ENCODE measurements at regions not wholly inside any gene's neighbourhood (a gene's known extent, or its start where the extent isn't known, plus 50 kb on each side); places are given as distances from the start of the nearest gene placed in this dataset.
"Not testable (repeated sequence)": the region's sequence is repeated elsewhere in the genome, so short reads cannot be mapped to it uniquely, and the experiment has no call there.

DNA sequence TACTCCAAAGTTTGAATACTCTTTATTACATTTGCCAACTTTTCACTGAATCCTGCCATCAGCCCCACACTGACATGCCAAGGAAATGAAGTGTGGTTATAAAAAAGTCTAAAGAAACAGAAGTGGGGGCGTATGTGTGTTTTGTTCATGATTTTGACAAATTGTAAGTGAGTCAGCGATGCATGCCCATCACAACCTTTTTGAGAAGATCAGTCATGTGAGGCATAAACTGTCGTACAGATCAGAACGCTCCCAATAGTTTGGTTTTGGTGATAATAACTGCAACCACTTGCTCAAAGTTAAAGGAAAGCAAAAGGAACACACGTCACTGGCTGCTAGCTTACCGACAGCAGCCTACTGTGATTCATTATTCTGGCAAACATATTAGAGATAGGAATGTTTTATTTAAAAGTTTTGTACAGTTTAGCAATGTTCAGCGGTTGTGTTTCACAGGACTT, 95.6 kb downstream of the RGS2 start:
- Histone ChIP-seq H3K36me3 (ENCODE audit: control insufficient read depth, insufficient read depth, low read length) (no peaks in the 10 kb centered on the region), H3K4me3 (ENCODE audit: low read length) (no peak overlapping the region), H3K9me3 (ENCODE audit: control insufficient read depth, insufficient read depth, low read length) (no peaks in the 10 kb centered on the region), H3K27me3 (ENCODE audit: control insufficient read depth, insufficient read depth, low read length) (no peaks in the 10 kb centered on the region), H3K27ac (ENCODE audit: low read length) (no peak overlapping the region), H3K4me1 (ENCODE audit: control insufficient read depth, insufficient read depth, low read length) (no peaks in the 10 kb centered on the region)
- 100% methylated on average over 1 of the region's 7 CpGs for WGBS (ENCODE audit: insufficient coverage, insufficient read length)
- no peak for DNase-seq (ENCODE audit: low read depth, low spot score)

- H3K36me3 ChIP-seq (ENCODE audit: control insufficient read depth, insufficient read depth, low read length) = no peaks in the 10 kb centered on the region
- no peak overlapping the region for H3K27ac ChIP-seq (ENCODE audit: low read length)
- H3K4me1 ChIP-seq (ENCODE audit: control insufficient read depth, insufficient read depth, low read length) = no peaks in the 10 kb centered on the region
Measured at GRCh38 chr1:192905049-192905448, 96.2 kb downstream of the RGS2 start.

GRCh38 chr1:192906334-192906733, 97.5 kb downstream of the RGS2 start:
- Histone ChIP-seq H3K9me3 (ENCODE audit: control insufficient read depth, insufficient read depth, low read length) (no peaks in the 10 kb centered on the region), H3K4me3 (ENCODE audit: low read length) (no peak overlapping the region), H3K36me3 (ENCODE audit: control insufficient read depth, insufficient read depth, low read length) (no peaks in the 10 kb centered on the region), H3K4me1 (ENCODE audit: control insufficient read depth, insufficient read depth, low read length) (no peaks in the 10 kb centered on the region), H3K27ac (ENCODE audit: low read length) (no peak overlapping the region), H3K27me3 (ENCODE audit: control insufficient read depth, insufficient read depth, low read length) (no peaks in the 10 kb centered on the region)
- no peak for DNase-seq (ENCODE audit: low read depth, low spot score)
- WGBS (ENCODE audit: insufficient coverage, insufficient read length) = no CpG with 5 or more reads among the region's 3 CpGs

More at GRCh38 chr1:192905049-192905448, 96.2 kb downstream of the RGS2 start:
- Histone ChIP-seq H3K4me3 (ENCODE audit: low read length) (no peak overlapping the region), H3K9me3 (ENCODE audit: control insufficient read depth, insufficient read depth, low read length) (no peaks in the 10 kb centered on the region), H3K27me3 (ENCODE audit: control insufficient read depth, insufficient read depth, low read length) (no peaks in the 10 kb centered on the region)
- no peak for DNase-seq (ENCODE audit: low read depth, low spot score)

DNA sequence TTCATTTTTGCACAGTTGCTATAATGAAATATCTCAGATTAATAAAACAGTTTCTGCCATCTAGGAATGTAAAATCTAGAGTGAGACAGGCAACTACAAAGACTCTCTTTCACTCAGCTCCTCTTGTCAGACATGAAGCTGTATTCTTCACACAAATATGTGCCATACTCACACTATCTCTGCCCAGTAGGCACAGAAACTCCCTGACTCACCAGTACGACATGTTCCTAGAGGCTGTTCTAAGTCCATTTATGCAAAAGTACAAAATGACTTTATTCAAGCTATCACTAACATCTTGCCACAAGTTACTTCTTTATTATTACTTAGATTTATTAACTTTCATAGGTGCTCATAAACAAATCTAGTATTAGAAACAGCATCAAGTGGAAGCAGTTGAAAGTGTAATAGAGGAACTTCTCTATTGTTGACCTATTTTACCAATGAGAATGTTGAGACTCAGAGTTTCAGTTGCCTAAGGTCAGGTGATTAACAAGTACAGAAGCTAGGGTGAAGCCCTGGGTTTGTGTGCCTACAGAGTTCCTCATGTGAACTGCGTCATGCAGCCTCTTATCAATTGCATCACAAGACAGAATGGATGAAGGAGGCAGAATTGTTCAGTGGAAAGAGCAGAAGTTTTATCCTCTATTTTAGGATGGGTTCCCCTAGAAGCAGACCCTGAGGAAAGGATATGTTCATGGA, 98.9 kb downstream of the RGS2 start:
- H3K4me1 ChIP-seq (ENCODE audit: control insufficient read depth, insufficient read depth, low read length) = no peaks in the 10 kb centered on the region
- DNase-seq (ENCODE audit: low read depth, low spot score) = no peak
- no peaks in the 10 kb centered on the region for H3K27me3 ChIP-seq (ENCODE audit: control insufficient read depth, insufficient read depth, low read length)
- no peak overlapping the region for H3K4me3 ChIP-seq (ENCODE audit: low read length)
- no peaks in the 10 kb centered on the region for H3K9me3 ChIP-seq (ENCODE audit: control insufficient read depth, insufficient read depth, low read length)
- WGBS (ENCODE audit: insufficient coverage, insufficient read length) = no CpG with 5 or more reads among the region's 2 CpGs
- H3K36me3 ChIP-seq (ENCODE audit: control insufficient read depth, insufficient read depth, low read length) = no peaks in the 10 kb centered on the region
- H3K27ac ChIP-seq (ENCODE audit: low read length) = no peak overlapping the region

- H3K27me3 ChIP-seq (ENCODE audit: control insufficient read depth, insufficient read depth, low read length); H3K27ac ChIP-seq (ENCODE audit: low read length); DNase-seq (ENCODE audit: low read depth, low spot score); H3K36me3 ChIP-seq (ENCODE audit: control insufficient read depth, insufficient read depth, low read length); H3K4me3 ChIP-seq (ENCODE audit: low read length); H3K9me3 ChIP-seq (ENCODE audit: control insufficient read depth, insufficient read depth, low read length); H3K4me1 ChIP-seq (ENCODE audit: control insufficient read depth, insufficient read depth, low read length): not testable (repeated sequence)
- WGBS (ENCODE audit: insufficient coverage, insufficient read length) = no CpG with 5 or more reads among the region's 18 CpGs
Measured at GRCh38 chr1:192911896-192912656, 103.2 kb downstream of the RGS2 start.

- Histone ChIP-seq H3K4me3 (ENCODE audit: low read length) (no peak overlapping the region), H3K9me3 (ENCODE audit: control insufficient read depth, insufficient read depth, low read length) (no peaks in the 10 kb centered on the region), H3K27ac (ENCODE audit: low read length) (no peak overlapping the region), H3K27me3 (ENCODE audit: control insufficient read depth, insufficient read depth, low read length) (no peaks in the 10 kb centered on the region), H3K36me3 (ENCODE audit: control insufficient read depth, insufficient read depth, low read length) (no peaks in the 10 kb centered on the region), H3K4me1 (ENCODE audit: control insufficient read depth, insufficient read depth, low read length) (no peaks in the 10 kb centered on the region)
- WGBS (ENCODE audit: insufficient coverage, insufficient read length) = no CpG with 5 or more reads among the region's 3 CpGs
- DNase-seq (ENCODE audit: low read depth, low spot score) = no peak
Measured at GRCh38 chr1:192913683-192914082, 104.8 kb downstream of the RGS2 start.

DNA sequence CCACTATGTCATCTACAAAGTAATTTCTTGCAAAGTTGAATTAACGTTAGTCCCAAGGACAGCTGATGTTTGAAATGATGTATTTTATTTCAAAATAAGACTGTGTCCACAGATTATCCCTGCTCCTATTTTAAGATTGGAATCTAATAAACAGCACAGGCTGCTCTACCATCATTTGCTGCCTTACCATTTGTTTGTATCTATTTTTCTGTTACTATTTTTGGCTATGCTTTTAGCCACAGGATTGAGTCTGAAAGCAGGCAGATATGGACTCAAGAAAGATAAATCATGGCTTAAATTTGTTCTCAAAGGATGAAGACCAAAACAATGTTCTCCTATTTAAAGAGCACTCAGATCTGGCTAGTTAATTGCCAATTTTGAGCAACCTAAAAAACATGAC, 105.3 kb downstream of the RGS2 start:
- H3K9me3 ChIP-seq (ENCODE audit: control insufficient read depth, insufficient read depth, low read length) = no peaks in the 10 kb centered on the region
- DNase-seq (ENCODE audit: low read depth, low spot score) = no peak
- H3K27me3 ChIP-seq (ENCODE audit: control insufficient read depth, insufficient read depth, low read length) = no peaks in the 10 kb centered on the region
- H3K36me3 ChIP-seq (ENCODE audit: control insufficient read depth, insufficient read depth, low read length) = no peaks in the 10 kb centered on the region
- H3K4me1 ChIP-seq (ENCODE audit: control insufficient read depth, insufficient read depth, low read length) = no peaks in the 10 kb centered on the region
- WGBS (ENCODE audit: insufficient coverage, insufficient read length) = no CpG with 5 or more reads among the region's 1 CpG
- H3K27ac ChIP-seq (ENCODE audit: low read length) = no peak overlapping the region
- H3K4me3 ChIP-seq (ENCODE audit: low read length) = no peak overlapping the region

DNA sequence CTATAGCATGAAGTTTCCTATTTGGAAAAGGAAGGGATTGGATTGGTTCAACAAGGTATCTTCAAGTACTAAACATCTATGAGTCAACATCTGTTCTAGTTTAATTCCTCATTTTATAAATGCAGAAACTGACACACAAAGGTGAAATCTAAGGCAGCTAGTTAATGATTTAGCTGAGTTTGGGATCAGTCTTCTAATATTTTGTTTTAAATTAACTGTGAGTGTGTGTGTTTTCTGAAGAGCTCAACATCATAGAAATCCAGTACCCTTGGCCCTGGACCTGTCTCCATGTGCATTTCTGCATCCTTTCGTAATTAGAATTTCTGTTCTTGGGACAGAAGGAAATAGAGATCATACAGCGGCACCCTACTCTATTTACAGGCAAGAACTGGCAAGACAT, 105.9 kb downstream of the RGS2 start:
- no peak overlapping the region for H3K4me3 ChIP-seq (ENCODE audit: low read length)
- no peaks in the 10 kb centered on the region for H3K27me3 ChIP-seq (ENCODE audit: control insufficient read depth, insufficient read depth, low read length)
- no peaks in the 10 kb centered on the region for H3K9me3 ChIP-seq (ENCODE audit: control insufficient read depth, insufficient read depth, low read length)
- no peaks in the 10 kb centered on the region for H3K36me3 ChIP-seq (ENCODE audit: control insufficient read depth, insufficient read depth, low read length)
- H3K27ac ChIP-seq (ENCODE audit: low read length) = no peak overlapping the region
- no CpG with 5 or more reads among the region's 2 CpGs for WGBS (ENCODE audit: insufficient coverage, insufficient read length)
- DNase-seq (ENCODE audit: low read depth, low spot score) = no peak
- H3K4me1 ChIP-seq (ENCODE audit: control insufficient read depth, insufficient read depth, low read length) = no peaks in the 10 kb centered on the region

DNA sequence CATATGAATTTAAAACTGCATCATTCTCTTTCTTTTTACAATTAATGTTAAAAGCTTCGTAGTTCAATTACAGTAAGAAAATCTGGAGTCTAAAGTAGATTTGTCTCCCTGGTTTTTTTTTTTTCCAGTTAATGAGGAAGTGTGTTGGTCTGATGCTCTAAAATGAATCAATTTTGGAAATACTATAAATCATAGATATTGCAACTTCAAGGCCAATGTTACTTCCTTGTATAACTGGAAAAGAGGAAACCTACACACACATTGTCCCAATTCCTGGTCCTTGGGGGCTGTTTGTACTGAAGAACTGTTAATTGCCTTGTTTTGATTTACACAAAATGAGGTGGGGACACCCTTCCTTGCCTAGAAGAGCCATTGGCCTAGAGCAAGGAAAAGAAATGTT, 107.2 kb downstream of the RGS2 start:
- H3K36me3 ChIP-seq (ENCODE audit: control insufficient read depth, insufficient read depth, low read length) = no peaks in the 10 kb centered on the region
- no peaks in the 10 kb centered on the region for H3K9me3 ChIP-seq (ENCODE audit: control insufficient read depth, insufficient read depth, low read length)
- H3K4me1 ChIP-seq (ENCODE audit: control insufficient read depth, insufficient read depth, low read length) = no peaks in the 10 kb centered on the region
- H3K4me3 ChIP-seq (ENCODE audit: low read length) = no peak overlapping the region
- H3K27ac ChIP-seq (ENCODE audit: low read length) = no peak overlapping the region
- no peak for DNase-seq (ENCODE audit: low read depth, low spot score)
- no CpG with 5 or more reads among the region's 1 CpG for WGBS (ENCODE audit: insufficient coverage, insufficient read length)
- H3K27me3 ChIP-seq (ENCODE audit: control insufficient read depth, insufficient read depth, low read length) = no peaks in the 10 kb centered on the region

GRCh38 chr1:192918259-192918658, 109.4 kb downstream of the RGS2 start:
- WGBS (ENCODE audit: insufficient coverage, insufficient read length) = no CpG with 5 or more reads among the region's 1 CpG

DNA sequence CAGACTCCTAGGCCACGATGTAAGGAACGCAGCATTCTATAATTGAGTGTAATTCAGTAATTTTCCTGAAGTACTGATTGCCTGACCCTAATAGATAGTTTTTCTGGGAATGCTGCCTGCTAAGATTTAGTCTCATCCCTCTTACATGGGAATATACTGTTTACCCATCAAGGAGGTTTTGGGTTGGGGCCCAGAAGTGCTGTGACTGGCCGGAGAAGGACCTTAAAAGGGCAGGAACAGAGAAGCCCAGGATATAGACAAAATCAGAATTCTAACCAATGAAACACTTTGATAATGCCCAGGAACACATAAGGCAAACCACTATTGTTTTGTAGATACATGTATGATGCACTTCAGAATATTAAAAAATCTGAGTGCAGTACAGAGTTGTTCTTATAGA, 111.6 kb downstream of the RGS2 start:
- no peak for DNase-seq (ENCODE audit: low read depth, low spot score)
- Histone ChIP-seq H3K4me3 (ENCODE audit: low read length) (no peak overlapping the region), H3K27ac (ENCODE audit: low read length) (no peak overlapping the region), H3K9me3 (ENCODE audit: control insufficient read depth, insufficient read depth, low read length) (no peaks in the 10 kb centered on the region), H3K4me1 (ENCODE audit: control insufficient read depth, insufficient read depth, low read length) (no peaks in the 10 kb centered on the region), H3K36me3 (ENCODE audit: control insufficient read depth, insufficient read depth, low read length) (no peaks in the 10 kb centered on the region), H3K27me3 (ENCODE audit: control insufficient read depth, insufficient read depth, low read length) (no peaks in the 10 kb centered on the region)
- no CpG with 5 or more reads among the region's 3 CpGs for WGBS (ENCODE audit: insufficient coverage, insufficient read length)

More at GRCh38 chr1:192918259-192918658, 109.4 kb downstream of the RGS2 start:
- no peaks in the 10 kb centered on the region for H3K9me3 ChIP-seq (ENCODE audit: control insufficient read depth, insufficient read depth, low read length)
- H3K4me1 ChIP-seq (ENCODE audit: control insufficient read depth, insufficient read depth, low read length) = no peaks in the 10 kb centered on the region
- H3K27me3 ChIP-seq (ENCODE audit: control insufficient read depth, insufficient read depth, low read length) = no peaks in the 10 kb centered on the region
- no peaks in the 10 kb centered on the region for H3K36me3 ChIP-seq (ENCODE audit: control insufficient read depth, insufficient read depth, low read length)
- no peak overlapping the region for H3K27ac ChIP-seq (ENCODE audit: low read length)
- DNase-seq (ENCODE audit: low read depth, low spot score) = no peak
- H3K4me3 ChIP-seq (ENCODE audit: low read length) = no peak overlapping the region

Data from iPS DF 6.9 (cell line).